GM23248 (cell line): ENCODE measurements at regions not wholly inside any gene's neighbourhood (a gene's known extent, or its start where the extent isn't known, plus 50 kb on each side); places are given as distances from the start of the nearest gene placed in this dataset.

ENCODE experiments used
- EZH2 ChIP-seq: fragments of 200-600 bp; sonication (generic); IDR thresholded peaks from 2 replicates; pipeline ENCODE4 v1.6.1; 2018; ENCODE audit warnings: antibody characterized with exemption, mild to moderate bottlenecking; ENCODE audit not compliant: insufficient read depth, poor library complexity, severe bottlenecking
- EZH2phosphoT487 ChIP-seq: fragments of 200-600 bp; sonication (generic); IDR thresholded peaks from 2 replicates; pipeline ENCODE4 v1.6.1; 2018; ENCODE audit warnings: antibody characterized with exemption, moderate library complexity, mild to moderate bottlenecking, low read depth; ENCODE audit not compliant: insufficient read depth

DNA sequence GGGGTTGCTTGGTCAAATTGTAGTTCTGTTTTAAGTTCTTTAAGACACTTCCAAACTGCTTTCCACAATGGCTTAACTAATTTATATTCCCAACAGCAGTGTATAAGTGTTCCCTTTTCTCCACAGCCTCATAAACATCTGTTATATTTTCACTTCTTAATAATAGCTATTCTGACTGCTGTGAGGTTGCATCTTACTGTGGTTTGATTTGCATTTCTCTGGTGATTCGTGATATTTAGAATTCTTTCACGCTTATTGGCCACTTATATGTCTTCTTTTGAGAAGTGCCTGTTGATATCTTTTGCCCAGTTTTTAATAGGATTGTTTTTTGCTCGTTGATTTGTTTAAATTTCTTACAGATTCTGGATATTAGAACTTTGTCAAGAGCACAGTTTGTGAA is 278.6 kb upstream of the ITM2A start:
- TF ChIP-seq EZH2 = no peak
- no peak for TF ChIP-seq EZH2phosphoT487
